HEK293T (cell line): ENCODE measurements at regions not wholly inside any gene's neighbourhood (a gene's known extent, or its start where the extent isn't known, plus 50 kb on each side); places are given as distances from the start of the nearest gene placed in this dataset.

Source experiments
- CTCF ChIA-PET: fragments of 350-600 bp; formaldehyde crosslinking; extraction: SDS; loops from one replicate; lab custom pipeline; 2021; ENCODE audit warnings: antibody characterized with exemption, inconsistent platforms; lab: Yijun Ruan, JAX
- POLR2A ChIA-PET: fragments of 350-600 bp; formaldehyde crosslinking; extraction: SDS; loops from one replicate; lab custom pipeline; 2020; ENCODE audit warnings: antibody characterized with exemption, inconsistent platforms; lab: Yijun Ruan, JAX
- DNase-seq: peaks from one replicate; pipeline ENCODE4 v3.0.0; 2012; ENCODE audit warnings: mixed read lengths; ENCODE audit errors: extremely low spot score
- ARNT ChIP-seq: fragments of 450-650 bp; IDR thresholded peaks from 2 replicates; pipeline ENCODE4 v1.6.1; 2017; ENCODE audit warnings: mild to moderate bottlenecking
- BHLHE40 ChIP-seq: fragments of 450-650 bp; IDR thresholded peaks from 2 replicates; pipeline ENCODE4 v1.6.1; 2016; ENCODE audit warnings: mild to moderate bottlenecking, moderate library complexity, borderline replicate concordance
- CTBP1 ChIP-seq: fragments of 450-650 bp; IDR thresholded peaks from 2 replicates; pipeline ENCODE4 v1.6.1; 2016; ENCODE audit warnings: borderline replicate concordance
- ELF4 ChIP-seq: fragments of 450-650 bp; IDR thresholded peaks from 2 replicates; pipeline ENCODE4 v1.6.1; 2017; ENCODE audit warnings: antibody characterized with exemption
- FOXA1 ChIP-seq: fragments of 450-650 bp; IDR thresholded peaks from 2 replicates; pipeline ENCODE4 v1.6.1; 2016; ENCODE audit warnings: mild to moderate bottlenecking
- FOXK2 ChIP-seq: fragments of 450-650 bp; IDR thresholded peaks from 2 replicates; pipeline ENCODE4 v1.6.1; 2016; ENCODE audit warnings: mild to moderate bottlenecking
- FOXM1 ChIP-seq: fragments of 450-650 bp; IDR thresholded peaks from 2 replicates; pipeline ENCODE4 v1.6.1; 2017; ENCODE audit warnings: mild to moderate bottlenecking, borderline replicate concordance
- HDGF ChIP-seq: fragments of 450-650 bp; IDR thresholded peaks from 2 replicates; pipeline ENCODE4 v1.6.1; 2017; ENCODE audit warnings: antibody characterized with exemption, borderline replicate concordance
- L3MBTL2 ChIP-seq: fragments of 450-650 bp; conservative IDR thresholded peaks from 2 replicates; pipeline ENCODE4 v1.6.1; 2016; ENCODE audit warnings: mild to moderate bottlenecking
- LEF1 ChIP-seq: fragments of 450-650 bp; IDR thresholded peaks from 2 replicates; pipeline ENCODE4 v1.6.1; 2017; ENCODE audit warnings: mild to moderate bottlenecking, borderline replicate concordance
- NFRKB ChIP-seq: fragments of 450-650 bp; IDR thresholded peaks from 2 replicates; pipeline ENCODE4 v1.6.1; 2016; ENCODE audit warnings: mild to moderate bottlenecking, moderate library complexity
- SP1 ChIP-seq: fragments of 450-650 bp; IDR thresholded peaks from 2 replicates; pipeline ENCODE4 v1.6.1; 2017
- SUZ12 ChIP-seq: fragments of 450-650 bp; IDR thresholded peaks from 2 replicates; pipeline ENCODE4 v1.6.1; 2016; ENCODE audit warnings: mild to moderate bottlenecking
- TARDBP ChIP-seq: fragments of 450-650 bp; IDR thresholded peaks from 2 replicates; pipeline ENCODE4 v1.6.1; 2016
- ZNF384 ChIP-seq: fragments of 450-650 bp; IDR thresholded peaks from 2 replicates; pipeline ENCODE4 v1.6.1; 2016
- TF ChIP-seq, protein P1 (sequence below): fragments of 450-650 bp; IDR thresholded peaks from 2 replicates; pipeline ENCODE4 v1.6.1; 2016

DNA sequence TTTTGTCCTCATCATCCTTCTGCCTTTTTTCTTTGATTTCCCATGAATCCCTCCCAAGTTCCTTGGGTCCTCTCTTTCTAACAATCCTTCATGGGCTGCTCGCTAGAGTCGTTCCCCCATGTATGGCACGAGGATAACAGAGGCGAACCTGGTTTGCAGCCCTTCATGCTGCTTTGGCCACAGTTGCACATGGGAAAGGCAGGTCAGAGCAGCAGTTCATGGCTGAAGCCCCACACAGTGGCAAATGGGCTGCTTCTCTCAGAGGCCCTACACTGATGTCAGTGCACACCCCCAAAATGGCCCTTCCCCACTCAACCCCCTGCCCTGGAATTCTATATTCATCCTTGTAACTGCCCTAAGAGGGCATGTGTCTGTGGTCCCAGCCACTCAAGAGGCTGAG is 335.4 kb upstream of the IGF1R start:
- DNase-seq, result no peak
- ChIA-PET POLR2A (no interaction called here), CTCF (interaction anchor here (0.5 to 3.3 kb wide), 5 partner anchors 48 to 448 kb away, joined by 3 to 46 read pairs (median 4); no protein-coding TSS in a partner anchor)
- TF ChIP-seq ELF4 (no peak), NFRKB (no peak), ARNT (no peak), L3MBTL2 (no peak), FOXM1 (no peak), BHLHE40 (no peak), FOXK2 (no peak), SUZ12 (no peak), TARDBP (no peak), LEF1 (no peak), FOXA1 (no peak), CTBP1 (no peak), HDGF (no peak), SP1 (no peak), ZNF384 (no peak)
- TF ChIP-seq, protein P1, sequence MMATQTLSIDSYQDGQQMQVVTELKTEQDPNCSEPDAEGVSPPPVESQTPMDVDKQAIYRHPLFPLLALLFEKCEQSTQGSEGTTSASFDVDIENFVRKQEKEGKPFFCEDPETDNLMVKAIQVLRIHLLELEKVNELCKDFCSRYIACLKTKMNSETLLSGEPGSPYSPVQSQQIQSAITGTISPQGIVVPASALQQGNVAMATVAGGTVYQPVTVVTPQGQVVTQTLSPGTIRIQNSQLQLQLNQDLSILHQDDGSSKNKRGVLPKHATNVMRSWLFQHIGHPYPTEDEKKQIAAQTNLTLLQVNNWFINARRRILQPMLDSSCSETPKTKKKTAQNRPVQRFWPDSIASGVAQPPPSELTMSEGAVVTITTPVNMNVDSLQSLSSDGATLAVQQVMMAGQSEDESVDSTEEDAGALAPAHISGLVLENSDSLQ, result no peak

DNA sequence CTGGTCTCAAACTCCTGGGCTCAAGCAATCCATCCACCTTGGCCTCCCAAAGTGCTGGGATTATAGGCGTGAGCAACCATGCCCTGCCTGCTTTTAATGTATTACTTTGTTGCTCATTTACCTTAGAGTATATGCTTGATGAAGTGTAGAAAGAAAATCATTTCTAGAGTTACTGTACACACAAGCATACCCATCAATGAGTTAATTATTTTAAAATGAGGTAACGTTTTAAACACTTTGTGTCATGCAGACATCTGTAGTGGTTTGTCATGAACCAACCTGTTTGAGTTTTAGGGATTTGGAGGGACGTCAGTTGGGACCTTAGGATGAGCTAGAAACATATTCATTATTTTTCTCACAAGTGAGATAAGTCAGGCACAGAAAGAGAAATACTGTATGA is 332.4 kb upstream of the IGF1R start:
- POLR2A ChIA-PET, result no interaction called here
- DNase-seq, result no peak
- CTCF ChIA-PET, result interaction anchor here (0.6 to 0.8 kb wide), 2 partner anchors 88 to 106 kb away, joined by 3 read pairs; no protein-coding TSS in a partner anchor
- TF ChIP-seq FOXM1, result no peak
- TF ChIP-seq BHLHE40, result no peak
- TF ChIP-seq, protein P1, result no peak
- TF ChIP-seq L3MBTL2, result no peak
- no peak for TF ChIP-seq ELF4
- TF ChIP-seq HDGF, result no peak
- no peak for TF ChIP-seq NFRKB
- TF ChIP-seq FOXA1, result no peak
- no peak for TF ChIP-seq SUZ12
- no peak for TF ChIP-seq LEF1
- no peak for TF ChIP-seq CTBP1
- no peak for TF ChIP-seq FOXK2
- TF ChIP-seq ZNF384, result no peak

DNA sequence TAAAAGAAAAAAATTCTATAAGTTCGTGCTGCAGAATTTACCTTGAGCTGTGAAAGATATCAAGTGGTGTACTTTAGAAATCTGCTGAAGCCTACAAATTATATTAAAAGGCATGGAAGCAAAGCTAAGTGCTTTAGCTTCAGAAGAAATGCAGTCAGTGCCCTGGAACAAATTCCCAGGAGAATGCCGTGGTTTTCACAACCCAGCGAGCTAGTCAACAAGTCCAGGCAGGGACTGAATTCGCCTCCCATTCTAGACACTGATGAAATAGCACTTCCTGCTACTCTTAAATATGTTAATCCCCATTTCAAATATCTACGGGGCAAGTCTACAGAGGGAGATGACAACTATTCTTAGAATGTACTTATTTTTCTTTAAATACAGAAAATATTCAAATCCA is 326.4 kb upstream of the IGF1R start:
- POLR2A ChIA-PET, result no interaction called here
- DNase-seq, result no peak
- TF ChIP-seq FOXA1 (no peak), ARNT (no peak), CTBP1 (no peak), FOXM1 (no peak), NFRKB (no peak), TARDBP (no peak), HDGF (no peak), ZNF384 (no peak)
- CTCF ChIA-PET, result interaction anchor here (0.7 to 1.8 kb wide), 5 partner anchors 10 to 134 kb away, joined by 3 to 23 read pairs (median 5); no protein-coding TSS in a partner anchor

DNA sequence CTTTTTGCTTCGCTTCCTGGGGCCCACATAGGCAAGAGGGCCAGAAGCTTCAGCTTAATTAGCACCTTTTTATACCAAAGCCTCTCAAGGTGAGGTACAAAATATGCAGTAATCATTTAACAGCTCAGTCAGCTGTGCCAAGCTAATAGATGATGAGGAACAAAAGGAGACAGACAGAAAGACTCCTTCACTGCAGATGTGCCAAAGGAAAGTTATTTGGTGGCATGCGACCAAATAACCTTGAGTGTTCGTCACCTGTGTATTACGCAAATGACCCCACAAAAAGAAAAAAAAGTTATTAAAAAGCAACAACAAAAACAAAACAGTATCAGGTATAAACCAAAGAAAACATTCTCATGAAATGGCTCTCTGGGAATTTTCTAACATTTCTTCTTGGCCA is 325.8 kb upstream of the IGF1R start:
- no peak for TF ChIP-seq HDGF
- TF ChIP-seq NFRKB, result no peak
- no peak for TF ChIP-seq SUZ12
- TF ChIP-seq SP1, result no peak
- TF ChIP-seq FOXA1, result no peak
- TF ChIP-seq BHLHE40, result no peak
- no peak for TF ChIP-seq LEF1
- no peak for TF ChIP-seq ZNF384
- no peak for TF ChIP-seq CTBP1
- no peak for TF ChIP-seq ARNT
- TF ChIP-seq, protein P1, result no peak
- TF ChIP-seq FOXM1, result no peak
- TF ChIP-seq TARDBP, result no peak
- TF ChIP-seq FOXK2, result no peak
- ChIA-PET POLR2A (no interaction called here), CTCF (interaction anchor here (1.1 to 1.8 kb wide), 3 partner anchors 11 to 106 kb away, joined by 3 to 23 read pairs (median 8); no protein-coding TSS in a partner anchor)
- no peak for DNase-seq

DNA sequence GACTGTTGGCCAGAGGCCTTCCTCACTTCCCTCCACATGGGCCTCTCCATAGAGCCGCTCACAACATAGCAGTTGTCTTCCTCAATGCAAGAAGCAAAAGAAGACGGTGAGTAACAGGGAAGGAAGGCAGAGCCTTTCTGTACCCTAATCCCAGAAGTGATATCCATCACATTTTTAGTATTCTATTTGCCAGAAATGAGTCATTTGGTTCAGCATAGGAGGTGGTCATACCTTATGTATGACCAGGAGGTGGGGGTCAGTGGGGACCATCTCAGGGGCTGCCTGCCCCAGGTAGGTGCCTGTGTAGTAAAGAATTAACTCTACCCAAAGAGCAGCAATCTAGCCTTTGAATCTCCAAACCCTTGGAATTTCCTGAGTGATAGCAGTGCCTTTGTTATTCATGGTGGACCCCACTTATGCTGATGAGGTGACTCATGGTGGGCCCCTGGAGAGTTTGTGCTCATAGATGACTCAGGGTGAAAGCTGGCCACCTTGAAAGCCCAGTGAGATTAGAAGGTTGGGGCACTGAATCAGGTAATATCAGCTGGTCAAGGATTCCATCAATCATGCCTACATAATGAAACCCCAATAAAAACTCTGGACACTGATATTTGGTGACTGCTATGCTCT is 323.9 kb upstream of the IGF1R start:
- ChIA-PET CTCF (interaction anchor here (0.7 to 1.3 kb wide), 2 partner anchors 13 to 1228 kb away, joined by 3 to 5 read pairs; no protein-coding TSS in a partner anchor), POLR2A (no interaction called here)
- DNase-seq, result no peak
- TF ChIP-seq ZNF384 (no peak), NFRKB (no peak), ELF4 (no peak), ARNT (no peak), FOXA1 (no peak), BHLHE40 (no peak), SUZ12 (no peak), SP1 (no peak), TARDBP (no peak), LEF1 (no peak), L3MBTL2 (no peak), FOXK2 (no peak), CTBP1 (no peak), FOXM1 (no peak), HDGF (no peak)
- TF ChIP-seq, protein P1, result no peak
